M059J (cell line): ENCODE measurements at regions not wholly inside any gene's neighbourhood (a gene's known extent, or its start where the extent isn't known, plus 50 kb on each side); places are given as distances from the start of the nearest gene placed in this dataset.
A peak's percentile ranks its signal among the peaks of the same experiment; 100 is the strongest.
"Not testable (repeated sequence)": the region's sequence is repeated elsewhere in the genome, so short reads cannot be mapped to it uniquely, and the experiment has no call there.

Experiments used
- DNase-seq: peaks from one replicate; pipeline ENCODE4 v3.0.0-alpha.2; 2012; ENCODE audit warnings: low read depth

- peak; percentile 49 for DNase-seq
These were observed 640.7 kb upstream of the ACVR2A start for GRCh38 chr2:147204102-147204501.

GRCh38 chr2:147198651-147199171, 646.1 kb upstream of the ACVR2A start:
- no peak for DNase-seq

DNA sequence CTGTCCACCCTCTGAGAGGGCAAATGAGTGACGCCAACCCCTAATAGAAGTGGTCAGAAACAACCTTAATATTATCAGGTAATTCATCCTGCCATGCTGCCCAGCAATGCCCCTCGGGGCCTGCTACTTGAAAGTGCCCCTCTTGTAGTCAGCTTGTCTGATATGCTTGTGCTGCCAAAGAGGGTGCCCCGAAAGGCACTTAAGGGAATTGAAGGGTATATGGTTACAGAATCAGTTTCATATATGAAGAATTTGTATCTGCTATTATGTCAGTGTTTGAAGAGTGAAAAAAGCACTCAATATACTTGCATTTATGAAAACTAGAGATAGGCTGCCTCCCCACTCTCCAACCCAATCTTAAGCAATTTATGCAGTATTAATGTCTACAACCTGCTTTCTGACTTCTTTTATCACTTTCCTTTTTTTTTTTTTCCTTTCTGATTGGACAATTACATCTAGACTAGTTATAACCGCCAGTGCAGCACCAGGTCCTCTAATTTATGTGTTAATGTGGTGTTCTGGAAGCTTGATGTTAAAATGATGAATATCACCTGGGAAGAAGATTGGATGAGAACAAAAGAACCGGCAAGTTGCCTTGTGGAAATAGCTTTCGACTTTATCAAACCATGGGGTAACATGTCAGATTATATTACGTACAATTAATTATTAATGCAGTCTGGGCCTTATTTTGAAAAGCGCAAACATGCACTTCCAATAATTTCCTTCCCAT, 646.9 kb upstream of the ACVR2A start:
- no peak for DNase-seq

GRCh38 chr2:147182260-147182659, 662.6 kb upstream of the ACVR2A start:
- DNase-seq, result peak; percentile 2

DNA sequence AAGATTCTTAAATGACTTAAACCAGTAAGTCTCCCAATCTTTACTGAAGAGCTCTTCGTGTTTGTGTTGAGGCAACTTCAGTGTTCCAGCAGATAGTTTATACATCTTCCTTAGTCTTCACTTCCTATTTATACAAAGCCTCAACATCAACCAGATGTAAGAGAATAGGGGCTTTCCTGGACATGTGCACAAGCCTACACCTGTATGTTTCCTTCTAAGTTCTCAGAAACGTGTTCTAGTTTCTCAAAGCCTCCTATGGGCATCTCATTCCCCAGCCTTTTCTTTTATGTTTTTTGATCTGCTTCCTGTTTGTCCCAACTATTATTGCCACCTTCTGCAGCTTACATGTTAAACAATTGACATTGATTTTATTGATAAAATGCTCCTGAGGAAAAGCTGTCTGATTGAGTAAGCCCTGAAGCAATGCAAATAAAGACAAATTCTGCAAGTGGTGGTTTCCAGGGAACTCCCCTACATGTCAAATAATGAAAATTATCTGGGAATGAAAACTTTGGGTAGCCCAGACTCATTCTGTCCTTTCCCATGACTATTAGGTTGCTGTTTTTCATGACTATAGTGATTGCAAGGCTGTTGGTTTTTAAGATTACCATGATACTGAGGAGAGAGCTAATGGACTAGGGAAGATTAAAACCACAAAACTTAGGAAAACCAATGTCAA, 663.3 kb upstream of the ACVR2A start:
- DNase-seq, result no peak

DNA sequence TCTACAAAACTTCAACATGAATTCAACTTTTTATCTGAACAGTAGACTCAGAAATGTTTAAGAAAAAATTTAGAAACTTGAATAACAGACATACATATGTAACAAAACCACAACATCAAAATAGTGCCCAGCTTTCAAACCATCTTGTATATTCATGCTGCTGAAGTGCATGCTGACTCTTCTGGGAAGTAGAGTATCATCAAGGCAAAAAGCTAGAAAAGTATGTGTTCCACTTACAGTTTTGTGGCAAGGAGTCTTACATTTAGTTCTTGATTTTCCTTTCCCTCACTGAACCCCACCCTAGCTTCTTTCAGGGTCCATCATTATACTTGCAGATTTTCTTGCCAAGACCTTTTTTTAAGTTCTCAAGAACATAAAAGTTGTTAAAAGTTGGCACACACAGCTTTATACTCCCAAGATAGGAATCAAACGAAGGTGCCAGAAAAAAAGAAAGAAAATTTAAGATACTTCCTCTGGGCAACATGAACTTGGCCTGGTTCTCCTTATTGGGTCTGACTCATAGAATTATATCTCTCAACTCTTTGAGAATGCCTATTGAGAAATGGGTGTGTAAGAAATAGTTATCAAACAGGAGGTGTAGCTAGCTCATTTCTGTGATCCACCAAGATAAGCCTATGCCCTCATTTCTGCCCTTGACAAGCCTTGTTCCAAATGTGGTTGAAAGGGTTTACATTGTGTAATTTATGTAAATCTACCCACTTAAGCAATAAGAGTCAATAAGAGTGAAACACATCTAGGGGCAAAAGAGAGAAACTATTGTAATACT, 667.6 kb upstream of the ACVR2A start:
- no peak for DNase-seq

DNA sequence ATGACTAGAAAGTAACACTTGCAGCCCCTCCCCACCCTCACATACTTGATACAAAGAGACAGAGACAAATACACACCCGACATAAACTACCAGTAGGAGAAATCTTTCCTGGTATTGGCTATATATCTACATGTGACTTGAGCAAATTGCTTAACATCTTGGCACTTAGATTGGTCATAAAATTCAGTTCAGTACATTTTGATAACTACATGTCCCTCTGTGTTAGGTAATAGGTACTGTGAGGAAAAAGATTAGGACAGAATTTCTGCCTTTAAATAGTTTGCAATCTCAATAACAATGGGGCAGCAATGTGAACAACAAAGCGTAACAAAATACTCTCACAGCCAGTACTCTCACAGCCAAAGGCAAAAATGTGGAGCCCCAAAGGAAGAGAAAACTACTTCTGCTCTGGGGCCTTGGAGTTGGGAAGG, 670.0 kb upstream of the ACVR2A start:
- DNase-seq, result no peak

DNA sequence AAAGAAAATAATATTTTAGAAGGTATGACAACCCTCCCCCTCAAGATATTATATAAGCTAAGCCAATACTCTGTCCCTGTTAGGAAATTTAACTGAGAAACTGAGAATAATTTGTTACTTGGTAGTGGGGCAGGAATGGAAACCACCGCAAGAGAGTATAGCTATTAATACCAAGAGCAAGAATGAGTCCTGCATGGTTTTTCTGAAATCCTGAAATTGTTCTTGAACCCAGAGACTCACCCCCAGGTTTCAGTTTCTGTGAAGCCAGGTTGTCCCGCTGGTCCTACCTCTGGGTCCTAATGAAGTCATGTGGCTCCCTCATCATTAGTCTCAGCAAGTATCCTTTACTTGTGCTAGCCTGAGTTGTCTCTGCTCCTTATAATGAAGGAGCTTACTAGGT, 671.0 kb upstream of the ACVR2A start:
- DNase-seq, result no peak

DNA sequence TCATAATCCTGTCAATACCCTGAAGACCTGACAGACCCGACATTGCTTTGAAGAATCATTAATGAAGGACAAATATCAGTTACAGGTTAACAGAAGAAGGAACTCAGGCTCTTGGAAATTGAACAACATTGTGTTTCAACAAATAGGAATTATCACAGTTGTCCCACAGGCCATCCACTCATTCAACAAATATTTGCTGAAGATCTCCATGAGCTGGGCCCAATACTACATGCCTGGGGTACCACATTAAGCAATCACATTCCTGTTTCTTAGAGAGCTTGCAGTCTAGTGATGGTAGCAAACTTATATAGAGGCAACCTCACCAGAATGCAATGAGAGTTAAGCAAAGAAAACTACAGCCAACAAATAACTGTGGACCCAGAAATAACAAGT, 671.6 kb upstream of the ACVR2A start:
- DNase-seq, result no peak

DNA sequence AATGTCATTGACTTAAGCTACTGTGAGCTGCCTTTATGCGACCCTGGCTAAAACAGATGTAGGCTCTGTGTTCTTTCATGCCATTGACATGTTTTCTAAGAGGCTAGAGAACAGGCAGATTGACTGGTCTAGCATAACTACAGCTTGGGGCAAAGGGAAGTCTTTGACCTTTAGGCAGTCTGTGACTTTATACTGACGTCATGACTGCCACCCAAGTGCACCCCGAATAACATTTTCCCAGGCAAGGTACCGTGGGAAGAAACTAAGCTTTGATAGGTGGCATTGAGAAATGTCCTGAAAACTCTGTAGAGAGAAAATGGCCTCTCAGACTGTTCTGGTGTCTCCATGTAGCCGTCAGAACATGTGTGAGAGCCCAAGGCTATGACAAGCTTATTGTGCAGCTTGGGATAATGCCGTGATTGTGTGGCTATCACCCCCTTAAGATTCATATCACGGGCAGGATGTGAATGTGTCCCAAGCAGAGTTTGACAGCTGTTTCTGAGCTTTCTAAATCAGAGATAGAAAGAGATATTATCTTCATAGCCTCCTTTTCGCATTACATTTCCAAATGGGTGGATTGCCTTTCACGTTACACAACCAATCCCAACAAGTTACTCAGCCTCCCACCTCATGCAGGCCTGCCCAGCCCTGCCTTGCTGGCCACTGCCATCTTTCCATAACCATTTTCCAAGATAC, 672.2 kb upstream of the ACVR2A start:
- no peak for DNase-seq

DNA sequence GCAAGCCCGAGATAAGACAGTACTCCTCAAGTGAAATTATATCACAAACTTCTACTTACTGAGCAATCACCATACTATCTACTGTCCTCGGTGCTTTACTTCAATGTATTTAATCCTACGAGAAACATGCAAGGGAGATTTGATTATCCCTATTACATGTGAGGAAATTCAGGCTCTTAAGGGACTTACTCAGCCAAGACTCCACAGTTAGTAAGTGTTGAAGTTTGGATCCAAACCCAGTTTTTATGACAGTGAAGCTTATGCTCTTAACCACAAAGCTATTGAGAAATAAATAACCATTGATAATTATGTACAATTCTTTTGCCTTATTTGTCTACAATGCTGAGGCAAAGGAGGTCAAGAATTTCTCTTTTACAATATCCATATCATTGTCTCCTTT, 672.9 kb upstream of the ACVR2A start:
- DNase-seq, result no peak

GRCh38 chr2:147170932-147171331, 673.9 kb upstream of the ACVR2A start:
- no peak for DNase-seq

DNA sequence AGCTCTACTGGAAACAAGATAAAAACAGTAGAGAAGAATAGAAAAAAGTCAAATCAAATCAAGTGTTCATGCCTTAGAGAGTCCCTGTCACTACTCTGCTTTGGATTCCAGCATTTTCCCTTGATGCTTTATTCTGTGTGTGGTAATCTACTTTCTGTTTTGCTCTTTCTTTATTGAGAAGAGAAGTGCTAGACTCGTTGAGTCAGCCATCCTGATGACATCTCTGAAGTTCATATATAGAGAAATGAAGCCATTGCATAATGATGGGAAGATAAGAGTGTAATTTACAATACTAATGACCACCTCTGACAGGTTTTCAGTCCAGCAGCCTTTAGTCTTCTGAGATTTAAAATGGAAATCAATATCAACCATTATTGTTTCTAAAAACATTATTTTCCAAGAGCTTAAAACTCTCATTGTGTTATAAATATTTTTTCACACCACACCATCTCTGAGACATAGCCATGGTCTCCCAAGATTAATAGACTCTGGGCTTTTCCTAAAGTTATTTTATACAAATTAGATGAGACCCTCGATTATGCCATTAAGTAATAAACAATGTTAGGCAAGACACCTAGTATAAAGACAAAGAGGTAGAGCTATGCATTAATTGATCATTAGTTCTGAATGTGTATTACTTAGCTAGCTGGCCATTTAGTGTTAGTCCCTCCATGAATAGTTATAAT, 679.0 kb upstream of the ACVR2A start:
- no peak for DNase-seq

DNA sequence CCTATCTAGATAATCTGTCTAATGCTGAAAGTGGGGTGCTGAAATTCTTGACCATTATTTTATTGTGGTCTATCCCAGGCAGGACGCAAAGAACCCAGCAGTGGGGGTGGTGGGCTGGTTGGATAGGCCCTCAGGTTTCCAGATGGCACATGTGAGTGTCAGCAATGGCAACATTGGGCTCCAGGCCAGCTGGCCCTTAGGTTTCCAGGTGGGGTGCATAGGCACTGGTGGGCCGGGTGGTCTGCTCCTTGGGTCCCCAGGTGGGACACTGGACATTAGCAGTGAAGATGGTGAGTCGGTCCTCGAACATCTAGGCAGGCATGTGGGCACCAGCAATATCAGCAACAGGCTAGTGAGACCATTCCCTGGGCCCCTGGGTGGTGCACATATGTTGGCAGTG, 680.3 kb upstream of the ACVR2A start:
- no peak for DNase-seq

- DNase-seq, result no peak
These were observed 683.1 kb upstream of the ACVR2A start for GRCh38 chr2:147161746-147162145.

DNA sequence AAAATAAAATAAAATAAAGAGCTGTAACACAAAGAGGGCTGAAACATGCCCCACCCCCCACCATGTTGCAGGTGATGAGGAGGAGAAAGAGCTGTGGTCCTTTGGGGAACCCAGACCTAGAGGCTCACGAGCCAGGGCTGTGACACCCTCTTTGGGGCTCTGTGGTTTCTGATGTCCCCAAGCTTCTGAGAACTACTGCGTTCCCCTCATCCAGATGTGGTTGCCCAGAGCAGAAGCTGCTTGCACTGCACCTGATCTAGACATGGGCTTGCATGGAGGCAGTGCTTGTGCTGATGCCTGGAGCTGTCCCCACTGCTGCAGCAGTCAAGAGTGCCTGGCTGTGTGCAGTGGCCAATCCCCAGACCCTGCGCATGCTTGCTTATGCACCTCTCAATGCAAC, 687.9 kb upstream of the ACVR2A start:
- DNase-seq, result no peak

DNA sequence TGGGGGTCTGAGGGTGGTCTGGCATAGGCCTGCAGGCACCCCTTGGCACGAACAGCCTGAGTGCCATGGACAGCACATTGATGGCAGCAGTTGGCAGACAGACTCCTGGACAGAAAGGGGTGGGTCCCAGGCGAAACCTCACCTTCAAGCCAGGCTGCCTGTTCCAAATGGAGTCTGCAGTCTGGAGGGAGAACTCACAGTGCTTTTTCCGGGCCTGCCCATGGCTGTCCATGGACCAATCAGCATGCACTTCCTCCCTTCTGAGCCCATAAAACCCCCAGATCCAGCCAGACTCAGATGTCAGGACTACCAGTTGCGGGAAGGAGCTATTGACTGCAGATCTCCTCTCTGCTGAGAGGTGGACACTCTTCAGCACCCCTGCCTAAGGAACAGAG, 694.6 kb upstream of the ACVR2A start:
- no peak for DNase-seq

GRCh38 chr2:147149575-147150240, 695.1 kb upstream of the ACVR2A start:
- peak; percentile 5 for DNase-seq

- no peak for DNase-seq
These were observed 697.0 kb upstream of the ACVR2A start for GRCh38 chr2:147147802-147148201.

GRCh38 chr2:147141930-147142329, 702.9 kb upstream of the ACVR2A start:
- no peak for DNase-seq

GRCh38 chr2:147139732-147140131, 705.1 kb upstream of the ACVR2A start:
- not testable (repeated sequence) for DNase-seq
